ENCODE measurements at regions not wholly inside any gene's neighbourhood (a gene's known extent, or its start where the extent isn't known, plus 50 kb on each side); places are given as distances from the start of the nearest gene placed in this dataset.

GRCh38 chr9:11320989-11321388, 708.2 kb upstream of the PTPRD start:
- Mint-ChIP-seq H3K36me3 (ENCODE audit: low read depth) (no peaks in the 10 kb centered on the region), H3K4me1 (ENCODE audit: low read depth) (no peaks in the 10 kb centered on the region), H3K27ac (ENCODE audit: unreplicated experiment) (no peak overlapping the region), H3K27me3 (ENCODE audit: low read depth) (peaks cover 12% of the 10 kb centered on the region), H3K9me3 (ENCODE audit: low read depth) (no peaks in the 10 kb centered on the region), H3K4me3 (ENCODE audit: unreplicated experiment) (no peak overlapping the region)
- DNase-seq (ENCODE audit: low spot score): no peak
- no peak for TF ChIP-seq CTCF (IDR thresholded peaks at IDR 0.05)

GRCh38 chr9:11323457-11323856, 710.7 kb upstream of the PTPRD start:
- DNase-seq (ENCODE audit: low spot score): no peak
- Mint-ChIP-seq H3K4me3 (ENCODE audit: unreplicated experiment) (no peak overlapping the region), H3K9me3 (ENCODE audit: low read depth) (no peaks in the 10 kb centered on the region), H3K4me1 (ENCODE audit: low read depth) (no peaks in the 10 kb centered on the region), H3K27me3 (ENCODE audit: low read depth) (peaks cover 10% of the 10 kb centered on the region), H3K27ac (ENCODE audit: unreplicated experiment) (no peak overlapping the region), H3K36me3 (ENCODE audit: low read depth) (no peaks in the 10 kb centered on the region)
- no peak for TF ChIP-seq CTCF (IDR thresholded peaks at IDR 0.05)

- peaks cover 10% of the 10 kb centered on the region for H3K27me3 Mint-ChIP-seq (ENCODE audit: low read depth)
- no peak for DNase-seq (ENCODE audit: low spot score)
- no peaks in the 10 kb centered on the region for H3K9me3 Mint-ChIP-seq (ENCODE audit: low read depth)
- H3K27ac Mint-ChIP-seq (ENCODE audit: unreplicated experiment): no peak overlapping the region
- no peak for TF ChIP-seq CTCF (IDR thresholded peaks at IDR 0.05)
- no peaks in the 10 kb centered on the region for H3K4me1 Mint-ChIP-seq (ENCODE audit: low read depth)
- H3K36me3 Mint-ChIP-seq (ENCODE audit: low read depth): no peaks in the 10 kb centered on the region
- no peak overlapping the region for H3K4me3 Mint-ChIP-seq (ENCODE audit: unreplicated experiment)
Measured at GRCh38 chr9:11326231-11326630, 713.4 kb upstream of the PTPRD start.

GRCh38 chr9:11328326-11328725, 715.5 kb upstream of the PTPRD start:
- peaks cover 6% of the 10 kb centered on the region for H3K27me3 Mint-ChIP-seq (ENCODE audit: low read depth)
- H3K9me3 Mint-ChIP-seq (ENCODE audit: low read depth): no peaks in the 10 kb centered on the region
- no peak for DNase-seq (ENCODE audit: low spot score)
- no peak overlapping the region for H3K4me3 Mint-ChIP-seq (ENCODE audit: unreplicated experiment)
- H3K4me1 Mint-ChIP-seq (ENCODE audit: low read depth): no peaks in the 10 kb centered on the region
- TF ChIP-seq CTCF (IDR thresholded peaks at IDR 0.05): no peak
- H3K36me3 Mint-ChIP-seq (ENCODE audit: low read depth): no peaks in the 10 kb centered on the region
- H3K27ac Mint-ChIP-seq (ENCODE audit: unreplicated experiment): no peak overlapping the region

GRCh38 chr9:11335011-11335410, 722.2 kb upstream of the PTPRD start:
- Mint-ChIP-seq H3K9me3 (ENCODE audit: low read depth) (no peaks in the 10 kb centered on the region), H3K27me3 (ENCODE audit: low read depth) (peaks cover 2% of the 10 kb centered on the region), H3K4me3 (ENCODE audit: unreplicated experiment) (no peak overlapping the region), H3K27ac (ENCODE audit: unreplicated experiment) (no peak overlapping the region), H3K36me3 (ENCODE audit: low read depth) (no peaks in the 10 kb centered on the region), H3K4me1 (ENCODE audit: low read depth) (no peaks in the 10 kb centered on the region)
- no peak for TF ChIP-seq CTCF (IDR thresholded peaks at IDR 0.05)
- no peak for DNase-seq (ENCODE audit: low spot score)

Data from chondrocyte (in vitro differentiated cells).